Loucy (cell line): ENCODE measurements at regions not wholly inside any gene's neighbourhood (a gene's known extent, or its start where the extent isn't known, plus 50 kb on each side); places are given as distances from the start of the nearest gene placed in this dataset.

Source experiments
- H2AFZ ChIP-seq: fragments of 200-600 bp; sonication (generic); 2 replicates; pipeline ENCODE4 v1.6.0; 2016; ENCODE audit warnings: antibody characterized with exemption, mild to moderate bottlenecking, low read length, moderate library complexity
- H3F3A ChIP-seq: fragments of 200-600 bp; 2 replicates; pipeline ENCODE4 v1.6.0; 2016; ENCODE audit warnings: antibody characterized with exemption, low read depth, mild to moderate bottlenecking
- H3K27me3 ChIP-seq: fragments of 200-600 bp; sonication (generic); 2 replicates; pipeline ENCODE4 v1.6.1; 2014; ENCODE audit warnings: low read length, mild to moderate bottlenecking; ENCODE audit not compliant: insufficient read depth, poor library complexity, severe bottlenecking
- H3K36me3 ChIP-seq: fragments of 200-600 bp; sonication (generic); 2 replicates; pipeline ENCODE4 v1.6.1; 2016; ENCODE audit warnings: low read length; ENCODE audit not compliant: insufficient read depth
- H3K4me1 ChIP-seq: fragments of 200-600 bp; sonication (generic); 2 replicates; pipeline ENCODE4 v1.5.1; 2014; ENCODE audit warnings: low read length, mild to moderate bottlenecking; ENCODE audit not compliant: insufficient read depth, poor library complexity, severe bottlenecking
- H3K4me2 ChIP-seq: fragments of 200-600 bp; sonication (generic); 2 replicates; pipeline ENCODE4 v1.6.0; 2014; ENCODE audit warnings: antibody characterized with exemption, low read length, low read depth, mild to moderate bottlenecking; ENCODE audit not compliant: poor library complexity, severe bottlenecking
- H3K4me3 ChIP-seq: fragments of 200-600 bp; sonication (generic); 2 replicates; pipeline ENCODE4 v1.5.1; 2014; ENCODE audit warnings: low read length, mild to moderate bottlenecking, mixed read lengths; ENCODE audit not compliant: poor library complexity, severe bottlenecking
- H3K79me2 ChIP-seq: fragments of 200-600 bp; sonication (generic); 2 replicates; pipeline ENCODE4 v1.6.1; 2014; ENCODE audit warnings: low read length; ENCODE audit not compliant: insufficient read depth
- H3K9ac ChIP-seq: fragments of 200-600 bp; sonication (generic); 2 replicates; pipeline ENCODE4 v1.6.0; 2014; ENCODE audit warnings: mild to moderate bottlenecking, low read depth, low read length, moderate library complexity; ENCODE audit not compliant: poor library complexity, severe bottlenecking
- H3K9me2 ChIP-seq: fragments of 200-600 bp; sonication (generic); replicated peaks from 2 replicates; pipeline ENCODE4 v1.6.1; 2016; ENCODE audit warnings: low read depth, low read length, mixed read lengths
- H3K9me3 ChIP-seq: fragments of 200-600 bp; sonication (generic); 2 replicates; pipeline ENCODE4 v1.6.1; 2014; ENCODE audit warnings: mild to moderate bottlenecking, antibody characterized with exemption, low read length, low read depth; ENCODE audit not compliant: insufficient read depth
- H4K20me1 ChIP-seq: fragments of 200-600 bp; sonication (generic); 2 replicates; pipeline ENCODE4 v1.6.0; 2014; ENCODE audit warnings: antibody characterized with exemption, low read length, mild to moderate bottlenecking; ENCODE audit not compliant: insufficient read depth, poor library complexity, severe bottlenecking
- EZH2phosphoT487 ChIP-seq: fragments of 200-600 bp; IDR thresholded peaks from 2 replicates; pipeline ENCODE4 v1.6.1; 2018; ENCODE audit warnings: antibody characterized with exemption, mild to moderate bottlenecking, moderate library complexity, borderline replicate concordance
- TF ChIP-seq, protein P1 (sequence below): fragments of 200-600 bp; sonication (generic); conservative IDR thresholded peaks from 2 replicates; pipeline ENCODE4 v1.5.1; 2014; ENCODE audit warnings: mild to moderate bottlenecking, antibody characterized with exemption, low read length

DNA sequence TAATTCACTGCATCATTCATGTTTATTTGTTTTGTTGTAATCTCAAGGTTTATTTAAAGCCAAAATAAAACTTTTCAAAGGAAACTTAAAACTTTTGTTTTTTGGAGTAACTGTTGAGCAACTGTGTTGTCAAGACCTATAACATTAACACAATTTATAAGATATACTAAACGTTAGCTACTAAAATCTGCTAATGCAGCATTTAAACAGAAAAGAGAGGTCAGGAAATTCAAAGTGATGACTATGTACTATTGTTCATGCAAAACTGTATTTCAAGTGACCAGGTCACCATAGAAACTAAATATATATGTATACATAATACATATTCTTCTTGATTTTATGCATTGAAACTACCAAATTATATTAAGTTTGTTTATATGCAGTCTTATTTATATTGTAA, 1740.9 kb downstream of the EFNA5 start:
- Histone ChIP-seq H3K9me2 (no peaks in the 10 kb centered on the region), H3F3A (no peaks in the 10 kb centered on the region), H4K20me1 (no peaks in the 10 kb centered on the region), H3K4me1 (no peaks in the 10 kb centered on the region), H3K36me3 (no peaks in the 10 kb centered on the region), H2AFZ (no peak overlapping the region), H3K9ac (no peak overlapping the region), H3K79me2 (no peaks in the 10 kb centered on the region), H3K27me3 (no peaks in the 10 kb centered on the region), H3K9me3 (no peaks in the 10 kb centered on the region), H3K4me2 (no peak overlapping the region), H3K4me3 (no peak overlapping the region)
- TF ChIP-seq, protein P1, sequence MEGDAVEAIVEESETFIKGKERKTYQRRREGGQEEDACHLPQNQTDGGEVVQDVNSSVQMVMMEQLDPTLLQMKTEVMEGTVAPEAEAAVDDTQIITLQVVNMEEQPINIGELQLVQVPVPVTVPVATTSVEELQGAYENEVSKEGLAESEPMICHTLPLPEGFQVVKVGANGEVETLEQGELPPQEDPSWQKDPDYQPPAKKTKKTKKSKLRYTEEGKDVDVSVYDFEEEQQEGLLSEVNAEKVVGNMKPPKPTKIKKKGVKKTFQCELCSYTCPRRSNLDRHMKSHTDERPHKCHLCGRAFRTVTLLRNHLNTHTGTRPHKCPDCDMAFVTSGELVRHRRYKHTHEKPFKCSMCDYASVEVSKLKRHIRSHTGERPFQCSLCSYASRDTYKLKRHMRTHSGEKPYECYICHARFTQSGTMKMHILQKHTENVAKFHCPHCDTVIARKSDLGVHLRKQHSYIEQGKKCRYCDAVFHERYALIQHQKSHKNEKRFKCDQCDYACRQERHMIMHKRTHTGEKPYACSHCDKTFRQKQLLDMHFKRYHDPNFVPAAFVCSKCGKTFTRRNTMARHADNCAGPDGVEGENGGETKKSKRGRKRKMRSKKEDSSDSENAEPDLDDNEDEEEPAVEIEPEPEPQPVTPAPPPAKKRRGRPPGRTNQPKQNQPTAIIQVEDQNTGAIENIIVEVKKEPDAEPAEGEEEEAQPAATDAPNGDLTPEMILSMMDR = no peak
- no peak for TF ChIP-seq EZH2phosphoT487

GRCh38 chr5:105924366-105924765, 1746.4 kb downstream of the EFNA5 start:
- H3K9me3 ChIP-seq = no peaks in the 10 kb centered on the region
- no peaks in the 10 kb centered on the region for H3K27me3 ChIP-seq
- no peak overlapping the region for H2AFZ ChIP-seq
- no peak overlapping the region for H3K4me3 ChIP-seq
- no peaks in the 10 kb centered on the region for H3K9me2 ChIP-seq
- no peaks in the 10 kb centered on the region for H3K79me2 ChIP-seq
- TF ChIP-seq EZH2phosphoT487 = no peak
- TF ChIP-seq, protein P1 = no peak
- no peaks in the 10 kb centered on the region for H3K4me1 ChIP-seq
- no peaks in the 10 kb centered on the region for H3F3A ChIP-seq
- H3K4me2 ChIP-seq = no peak overlapping the region
- H3K9ac ChIP-seq = no peak overlapping the region
- no peaks in the 10 kb centered on the region for H4K20me1 ChIP-seq
- no peaks in the 10 kb centered on the region for H3K36me3 ChIP-seq

DNA sequence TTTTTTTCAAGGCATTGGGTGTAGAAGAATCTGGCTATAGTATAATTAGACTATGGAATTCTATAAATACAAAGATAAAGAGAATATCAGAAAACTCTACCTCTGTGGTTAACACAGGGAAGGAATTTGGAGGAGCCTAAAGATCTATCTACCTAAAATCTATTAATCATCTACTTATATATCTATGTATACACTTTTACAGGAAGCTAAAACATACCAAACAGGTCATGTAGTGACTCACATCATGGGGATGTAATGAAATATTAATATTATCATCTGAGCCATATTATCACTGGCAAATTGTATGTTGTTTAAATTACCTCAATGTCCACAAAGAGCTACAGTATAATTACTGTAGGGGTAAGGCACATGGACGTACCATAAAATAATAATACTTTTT, 1748.2 kb downstream of the EFNA5 start:
- no peaks in the 10 kb centered on the region for H3K27me3 ChIP-seq
- no peak overlapping the region for H3K4me2 ChIP-seq
- no peaks in the 10 kb centered on the region for H3K36me3 ChIP-seq
- no peak overlapping the region for H2AFZ ChIP-seq
- H3K9me2 ChIP-seq = no peaks in the 10 kb centered on the region
- no peak overlapping the region for H3K9ac ChIP-seq
- H4K20me1 ChIP-seq = no peaks in the 10 kb centered on the region
- no peaks in the 10 kb centered on the region for H3K79me2 ChIP-seq
- H3F3A ChIP-seq = no peaks in the 10 kb centered on the region
- H3K9me3 ChIP-seq = no peaks in the 10 kb centered on the region
- no peaks in the 10 kb centered on the region for H3K4me1 ChIP-seq
- TF ChIP-seq EZH2phosphoT487 = no peak
- TF ChIP-seq, protein P1 = no peak
- no peak overlapping the region for H3K4me3 ChIP-seq
